ENCODE measurements at regions not wholly inside any gene's neighbourhood (a gene's known extent, or its start where the extent isn't known, plus 50 kb on each side); places are given as distances from the start of the nearest gene placed in this dataset.

- TF ChIP-seq REST (IDR thresholded peaks at IDR 0.05; ENCODE audit: insufficient replicate concordance, low read depth) (no peak), POLR2AphosphoS5 (IDR thresholded peaks at IDR 0.05; ENCODE audit: low read depth) (no peak)
These were observed 112.5 kb upstream of the ARHGAP28 start for GRCh38 chr18:6616981-6617380.
